Ascending aorta (tissue), 2 donors: ENCODE measurements at regions not wholly inside any gene's neighbourhood (a gene's known extent, or its start where the extent isn't known, plus 50 kb on each side); places are given as distances from the start of the nearest gene placed in this dataset.

Experiments
- DNase-seq, 2 donors: peaks; one replicate each; pipeline ENCODE4 v3.0.0-alpha.2; 2019; ENCODE audit warnings: low spot score in 2 of 2
- H3K27ac ChIP-seq, 2 donors: fragments of 200-600 bp; sonication (generic); one replicate each; pipeline ENCODE4 v1.5.1; 2016 to 2017; ENCODE audit warnings: mild to moderate bottlenecking in 1 of 2
- H3K27me3 ChIP-seq: fragments of 200-600 bp; sonication (generic); one replicate; pipeline ENCODE4 v1.5.1; 2017
- H3K36me3 ChIP-seq, 2 donors: fragments of 200-600 bp; sonication (generic); one replicate each; pipeline ENCODE4 v1.5.1; 2016
- H3K4me1 ChIP-seq, 2 donors: fragments of 200-600 bp; sonication (generic); one replicate each; pipeline ENCODE4 v1.5.1; 2016 to 2017; ENCODE audit warnings: mild to moderate bottlenecking in 1 of 2
- H3K4me3 ChIP-seq, 2 donors: fragments of 200-600 bp; sonication (generic); one replicate each; pipeline ENCODE4 v1.5.1; 2016 to 2017; ENCODE audit warnings: mild to moderate bottlenecking in 1 of 2
- H3K9me3 ChIP-seq, 2 donors: fragments of 200-600 bp; sonication (generic); one replicate each; pipeline ENCODE4 v1.5.1; 2016
- intact Hi-C: fragments of 100-400 bp; cut with DNase I; formaldehyde crosslinking; loops from one replicate; pipeline ENCODE4 v1.15.1; 2023
- TF ChIP-seq, protein P1 (sequence below), 3 experiments: fragments of 200-600 bp in 2 of 3; fragments of 450-650 bp in 1 of 3; sonication (generic) in 2 of 3; IDR thresholded peaks; one replicate each; pipeline ENCODE4 v1.5.1; 2016 to 2019; ENCODE audit warnings: antibody characterized with exemption in 3 of 3, mild to moderate bottlenecking in 1 of 3, moderate library complexity in 1 of 3

DNA sequence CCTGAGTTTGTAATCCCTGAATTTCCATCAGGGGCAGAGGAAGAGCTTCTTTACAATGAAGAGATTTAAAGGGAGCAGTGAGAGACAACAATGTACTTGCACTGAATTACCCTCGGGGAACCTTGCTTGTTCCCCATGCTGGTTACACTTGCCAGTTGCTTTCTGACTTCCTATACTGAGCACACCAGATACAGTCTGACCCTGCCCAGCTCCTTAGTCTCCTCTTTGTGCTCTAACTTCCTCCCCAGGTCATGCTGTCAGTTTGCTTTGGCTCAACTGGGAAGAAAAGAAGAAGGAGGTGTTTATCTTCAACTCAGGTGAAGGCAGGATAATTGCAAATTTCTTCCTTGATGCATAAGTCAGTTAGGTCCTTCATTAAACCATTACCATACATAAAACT, 658.4 kb downstream of the NYAP2 start:
- no peak overlapping the region for H3K27ac ChIP-seq
- intact Hi-C loops, result no loop called here
- H3K4me3 ChIP-seq, result no peak overlapping the region
- H3K9me3 ChIP-seq, result no peaks in the 10 kb centered on the region
- H3K36me3 ChIP-seq, result no peaks in the 10 kb centered on the region
- no peaks in the 10 kb centered on the region for H3K27me3 ChIP-seq
- TF ChIP-seq, protein P1, sequence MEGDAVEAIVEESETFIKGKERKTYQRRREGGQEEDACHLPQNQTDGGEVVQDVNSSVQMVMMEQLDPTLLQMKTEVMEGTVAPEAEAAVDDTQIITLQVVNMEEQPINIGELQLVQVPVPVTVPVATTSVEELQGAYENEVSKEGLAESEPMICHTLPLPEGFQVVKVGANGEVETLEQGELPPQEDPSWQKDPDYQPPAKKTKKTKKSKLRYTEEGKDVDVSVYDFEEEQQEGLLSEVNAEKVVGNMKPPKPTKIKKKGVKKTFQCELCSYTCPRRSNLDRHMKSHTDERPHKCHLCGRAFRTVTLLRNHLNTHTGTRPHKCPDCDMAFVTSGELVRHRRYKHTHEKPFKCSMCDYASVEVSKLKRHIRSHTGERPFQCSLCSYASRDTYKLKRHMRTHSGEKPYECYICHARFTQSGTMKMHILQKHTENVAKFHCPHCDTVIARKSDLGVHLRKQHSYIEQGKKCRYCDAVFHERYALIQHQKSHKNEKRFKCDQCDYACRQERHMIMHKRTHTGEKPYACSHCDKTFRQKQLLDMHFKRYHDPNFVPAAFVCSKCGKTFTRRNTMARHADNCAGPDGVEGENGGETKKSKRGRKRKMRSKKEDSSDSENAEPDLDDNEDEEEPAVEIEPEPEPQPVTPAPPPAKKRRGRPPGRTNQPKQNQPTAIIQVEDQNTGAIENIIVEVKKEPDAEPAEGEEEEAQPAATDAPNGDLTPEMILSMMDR (IDR thresholded peaks at IDR 0.05), result no peak
- H3K4me1 ChIP-seq, result no peaks in the 10 kb centered on the region
- DNase-seq, result no peak

DNA sequence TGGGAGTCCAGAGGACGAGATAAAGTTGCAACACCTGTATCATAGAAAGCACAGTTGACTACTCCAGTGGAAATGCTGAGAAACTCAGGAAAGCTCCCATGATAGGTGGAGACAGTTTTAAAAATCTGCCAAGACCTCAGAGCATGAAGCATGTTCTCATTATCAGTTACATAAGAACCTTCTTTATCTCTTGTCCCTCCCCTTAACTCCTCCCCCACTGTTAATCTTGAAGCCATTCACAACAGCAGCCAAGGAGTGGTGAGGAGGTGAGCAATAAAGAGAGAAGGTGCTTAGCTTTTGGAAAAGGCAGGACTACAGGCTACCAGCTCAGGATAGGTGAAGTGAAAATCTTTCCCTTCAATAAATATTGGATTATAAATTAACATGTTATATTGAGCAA, 657.9 kb downstream of the NYAP2 start:
- Histone ChIP-seq H3K27ac (no peak overlapping the region), H3K4me3 (no peak overlapping the region), H3K27me3 (no peaks in the 10 kb centered on the region), H3K9me3 (no peaks in the 10 kb centered on the region), H3K4me1 (no peaks in the 10 kb centered on the region), H3K36me3 (no peaks in the 10 kb centered on the region)
- TF ChIP-seq, protein P1 (IDR thresholded peaks at IDR 0.05), result no peak
- intact Hi-C loops, result no loop called here
- no peak for DNase-seq

DNA sequence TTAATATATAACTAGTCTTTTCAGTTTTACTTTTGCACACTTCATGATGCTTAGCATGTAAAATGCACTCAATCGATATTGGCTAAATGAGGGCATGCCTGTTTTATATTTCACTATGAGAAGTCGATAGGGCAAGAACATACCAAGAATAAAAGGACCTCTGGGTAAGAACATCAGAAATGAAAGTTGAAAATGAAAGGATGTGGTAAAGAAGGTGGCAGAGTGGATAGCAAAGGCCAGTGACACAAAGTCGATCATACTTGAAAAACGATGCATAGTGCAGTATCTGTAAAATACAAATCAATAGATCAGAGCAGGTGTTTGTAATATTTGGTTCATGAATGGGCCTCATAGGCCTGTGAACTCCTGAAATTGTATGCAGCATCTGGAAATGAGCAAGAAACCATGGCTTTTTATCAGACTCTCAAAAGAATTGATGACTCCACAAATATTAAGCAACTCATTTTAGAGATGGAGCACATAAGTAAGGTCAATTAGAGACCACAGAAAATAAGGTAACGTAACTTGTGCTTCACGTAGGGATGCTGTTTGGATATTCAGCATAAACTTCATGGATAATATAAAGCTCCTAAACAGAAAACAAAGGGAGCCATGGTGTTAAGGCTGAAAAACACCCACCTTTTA, 653.4 kb downstream of the NYAP2 start:
- no peaks in the 10 kb centered on the region for H3K4me1 ChIP-seq
- no peak overlapping the region for H3K27ac ChIP-seq
- H3K9me3 ChIP-seq, result no peaks in the 10 kb centered on the region
- H3K36me3 ChIP-seq, result no peaks in the 10 kb centered on the region
- H3K27me3 ChIP-seq, result no peaks in the 10 kb centered on the region
- H3K4me3 ChIP-seq, result no peak overlapping the region
- no peak for DNase-seq
- intact Hi-C loops, result no loop called here
- TF ChIP-seq, protein P1 (IDR thresholded peaks at IDR 0.05), result no peak

DNA sequence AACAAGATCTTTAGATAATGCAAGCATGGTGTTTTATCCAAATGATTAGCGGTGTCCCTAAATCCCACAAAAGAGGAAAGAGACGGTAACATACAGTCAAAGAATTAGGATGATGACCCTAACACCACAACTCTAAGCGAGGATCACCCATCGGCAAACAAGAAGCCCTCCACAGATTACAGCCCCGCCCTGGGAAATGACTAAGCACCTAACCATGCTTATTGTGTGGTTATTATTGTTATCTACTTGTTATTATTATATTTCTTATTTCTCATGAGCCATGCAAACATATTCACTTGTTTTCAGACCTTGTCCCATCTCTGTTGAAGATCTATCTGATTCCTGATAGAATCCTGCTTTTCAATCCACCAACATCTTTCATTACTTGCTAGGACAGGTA, 651.3 kb downstream of the NYAP2 start:
- no peak for DNase-seq
- intact Hi-C loops, result no loop called here
- TF ChIP-seq, protein P1 (IDR thresholded peaks at IDR 0.05), result no peak
- no peak overlapping the region for H3K27ac ChIP-seq
- H3K36me3 ChIP-seq, result no peaks in the 10 kb centered on the region
- H3K4me1 ChIP-seq, result no peaks in the 10 kb centered on the region
- H3K27me3 ChIP-seq, result no peaks in the 10 kb centered on the region
- H3K9me3 ChIP-seq, result no peaks in the 10 kb centered on the region
- H3K4me3 ChIP-seq, result no peak overlapping the region

DNA sequence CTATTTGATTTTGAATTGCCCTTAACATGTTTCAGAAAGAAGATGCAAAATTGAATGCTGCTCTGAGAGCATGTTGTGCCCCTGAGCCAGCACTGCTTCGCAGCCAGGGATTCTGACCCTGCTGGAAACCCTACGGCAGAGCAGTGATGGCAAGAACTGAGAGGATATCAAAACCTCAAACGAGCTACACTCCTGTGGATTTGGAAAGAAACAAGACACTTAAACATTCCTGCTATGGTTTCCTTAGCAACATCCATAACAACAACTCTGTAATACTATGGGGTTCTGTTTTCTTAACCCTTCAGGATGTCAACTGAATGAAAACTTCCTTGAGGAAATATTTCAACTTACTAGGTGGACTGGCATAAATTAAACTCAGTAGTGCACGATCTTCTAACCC, 649.1 kb downstream of the NYAP2 start:
- H3K4me3 ChIP-seq, result no peak overlapping the region
- H3K36me3 ChIP-seq, result no peaks in the 10 kb centered on the region
- TF ChIP-seq, protein P1 (IDR thresholded peaks at IDR 0.05), result no peak
- no peak overlapping the region for H3K27ac ChIP-seq
- intact Hi-C loops, result no loop called here
- DNase-seq, result no peak
- H3K4me1 ChIP-seq, result no peaks in the 10 kb centered on the region
- H3K9me3 ChIP-seq, result no peaks in the 10 kb centered on the region
- H3K27me3 ChIP-seq, result no peaks in the 10 kb centered on the region

DNA sequence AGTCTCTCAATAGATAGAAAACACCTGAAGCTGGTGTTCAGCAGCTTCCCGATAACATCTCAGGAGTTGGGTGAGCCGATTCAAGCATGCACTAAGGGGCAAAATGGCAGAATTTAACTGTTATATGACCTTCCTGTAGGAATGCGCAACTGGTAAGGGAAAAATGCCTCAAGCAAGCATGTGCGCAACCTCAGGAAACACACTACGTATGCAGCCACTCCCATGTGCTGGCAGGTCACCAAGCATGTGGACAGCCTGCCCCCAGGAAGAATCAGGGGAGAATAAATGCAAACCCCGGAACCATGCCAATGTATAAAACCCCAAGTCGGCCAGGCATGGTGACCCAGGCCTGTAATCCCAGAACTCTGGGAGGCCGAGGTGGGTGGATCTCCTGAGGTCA, 645.6 kb downstream of the NYAP2 start:
- Histone ChIP-seq H3K27me3 (no peaks in the 10 kb centered on the region), H3K36me3 (no peaks in the 10 kb centered on the region), H3K9me3 (no peaks in the 10 kb centered on the region), H3K4me1 (no peaks in the 10 kb centered on the region), H3K4me3 (no peak overlapping the region), H3K27ac (no peak overlapping the region)
- DNase-seq, result no peak
- TF ChIP-seq, protein P1 (IDR thresholded peaks at IDR 0.05), result no peak
- intact Hi-C loops, result no loop called here
